HG03175 (cell line): ENCODE measurements at regions not wholly inside any gene's neighbourhood (a gene's known extent, or its start where the extent isn't known, plus 50 kb on each side); places are given as distances from the start of the nearest gene placed in this dataset.

Experiments used
- ATAC-seq: cut with Tn5 transposase; IDR thresholded peaks from one replicate; pipeline ENCODE4 v1.9.1; 2021; ENCODE audit warnings: mild to moderate bottlenecking, moderate library complexity; ENCODE audit not compliant: unreplicated experiment

GRCh38 chr3:66672830-66673229, 172.0 kb upstream of the LRIG1 start:
- no peak for ATAC-seq

- ATAC-seq, result no peak
Observed at GRCh38 chr3:66673293-66673692, 172.5 kb upstream of the LRIG1 start.

GRCh38 chr3:66675366-66675765, 174.5 kb upstream of the LRIG1 start:
- no peak for ATAC-seq

GRCh38 chr3:66692042-66692765, 191.4 kb upstream of the LRIG1 start:
- no peak for ATAC-seq

GRCh38 chr3:66692766-66693150, 191.9 kb upstream of the LRIG1 start:
- ATAC-seq, result no peak

GRCh38 chr3:66693461-66694031, 192.7 kb upstream of the LRIG1 start:
- ATAC-seq, result no peak

- no peak for ATAC-seq
Observed at GRCh38 chr3:66702126-66702525, 201.3 kb upstream of the LRIG1 start.

- no peak for ATAC-seq
Observed at GRCh38 chr3:66703501-66703900, 202.7 kb upstream of the LRIG1 start.

- ATAC-seq, result no peak
Observed at GRCh38 chr3:66705076-66705475, 204.3 kb upstream of the LRIG1 start.

- ATAC-seq, result no peak
Observed at GRCh38 chr3:66706890-66707289, 206.1 kb upstream of the LRIG1 start.

GRCh38 chr3:66709532-66709931, 208.7 kb upstream of the LRIG1 start:
- ATAC-seq, result no peak

- ATAC-seq, result no peak
Observed at GRCh38 chr3:66712210-66712609, 211.4 kb upstream of the LRIG1 start.

- ATAC-seq, result no peak
Observed at GRCh38 chr3:66713921-66714320, 213.1 kb upstream of the LRIG1 start.

- ATAC-seq, result no peak
Observed at GRCh38 chr3:66715806-66716205, 215.0 kb upstream of the LRIG1 start.

GRCh38 chr3:66717806-66718205, 217.0 kb upstream of the LRIG1 start:
- no peak for ATAC-seq

GRCh38 chr3:66719796-66720356, 219.1 kb upstream of the LRIG1 start:
- no peak for ATAC-seq

GRCh38 chr3:66720508-66720907, 219.7 kb upstream of the LRIG1 start:
- ATAC-seq, result no peak

GRCh38 chr3:66722675-66723074, 221.9 kb upstream of the LRIG1 start:
- ATAC-seq, result no peak

- ATAC-seq, result no peak
Observed at GRCh38 chr3:66723231-66723630, 222.4 kb upstream of the LRIG1 start.

- ATAC-seq, result no peak
Observed at GRCh38 chr3:66729687-66730393, 229.0 kb upstream of the LRIG1 start.

- ATAC-seq, result no peak
Observed at GRCh38 chr3:66738625-66739365, 238.0 kb upstream of the LRIG1 start.
